Tibial nerve (tissue), 4 donors: ENCODE measurements at regions not wholly inside any gene's neighbourhood (a gene's known extent, or its start where the extent isn't known, plus 50 kb on each side); places are given as distances from the start of the nearest gene placed in this dataset.

Experiments used
- EP300 ChIP-seq, 2 donors: sonication (generic); formaldehyde crosslinking; IDR thresholded peaks; one replicate each; pipeline ENCODE4 v1.6.1; 2017; ENCODE audit warnings: antibody characterized with exemption in 2 of 2, mild to moderate bottlenecking in 1 of 2
- POLR2A ChIP-seq, 2 donors: fragments of 450-650 bp; IDR thresholded peaks; one replicate each; pipeline ENCODE4 v1.6.1; 2017; ENCODE audit warnings: antibody characterized with exemption in 2 of 2, mild to moderate bottlenecking in 2 of 2, moderate library complexity in 2 of 2
- TF ChIP-seq, protein P1 (sequence below), 5 experiments: fragments of 200-600 bp in 3 of 5; fragments of 450-650 bp in 2 of 5; sonication (generic) in 3 of 5; IDR thresholded peaks; one replicate each; pipeline ENCODE4 v1.5.1; 2016 to 2019; ENCODE audit warnings: antibody characterized with exemption in 5 of 5, mild to moderate bottlenecking in 3 of 5, moderate library complexity in 2 of 5

- no peak for TF ChIP-seq POLR2A (IDR thresholded peaks at IDR 0.05)
- TF ChIP-seq EP300 (IDR thresholded peaks at IDR 0.05): no peak
- TF ChIP-seq, protein P1, sequence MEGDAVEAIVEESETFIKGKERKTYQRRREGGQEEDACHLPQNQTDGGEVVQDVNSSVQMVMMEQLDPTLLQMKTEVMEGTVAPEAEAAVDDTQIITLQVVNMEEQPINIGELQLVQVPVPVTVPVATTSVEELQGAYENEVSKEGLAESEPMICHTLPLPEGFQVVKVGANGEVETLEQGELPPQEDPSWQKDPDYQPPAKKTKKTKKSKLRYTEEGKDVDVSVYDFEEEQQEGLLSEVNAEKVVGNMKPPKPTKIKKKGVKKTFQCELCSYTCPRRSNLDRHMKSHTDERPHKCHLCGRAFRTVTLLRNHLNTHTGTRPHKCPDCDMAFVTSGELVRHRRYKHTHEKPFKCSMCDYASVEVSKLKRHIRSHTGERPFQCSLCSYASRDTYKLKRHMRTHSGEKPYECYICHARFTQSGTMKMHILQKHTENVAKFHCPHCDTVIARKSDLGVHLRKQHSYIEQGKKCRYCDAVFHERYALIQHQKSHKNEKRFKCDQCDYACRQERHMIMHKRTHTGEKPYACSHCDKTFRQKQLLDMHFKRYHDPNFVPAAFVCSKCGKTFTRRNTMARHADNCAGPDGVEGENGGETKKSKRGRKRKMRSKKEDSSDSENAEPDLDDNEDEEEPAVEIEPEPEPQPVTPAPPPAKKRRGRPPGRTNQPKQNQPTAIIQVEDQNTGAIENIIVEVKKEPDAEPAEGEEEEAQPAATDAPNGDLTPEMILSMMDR (IDR thresholded peaks at IDR 0.05): no peak
These were observed 55.6 kb downstream of the SOWAHC start for GRCh38 chr2:109669731-109670130.
